Hepatocyte (in vitro differentiated cells): ENCODE measurements at regions not wholly inside any gene's neighbourhood (a gene's known extent, or its start where the extent isn't known, plus 50 kb on each side); places are given as distances from the start of the nearest gene placed in this dataset.

Experiments
- CTCF ChIP-seq: fragments of 200-600 bp; sonication (generic); IDR thresholded peaks from 2 replicates; pipeline ENCODE4 v1.5.1; 2016; ENCODE audit warnings: antibody characterized with exemption, mild to moderate bottlenecking; ENCODE audit not compliant: poor library complexity
- EZH2phosphoT487 ChIP-seq: fragments of 200-600 bp; sonication (generic); IDR thresholded peaks from one replicate; pipeline ENCODE4 v1.6.1; 2018; ENCODE audit warnings: antibody characterized with exemption, mild to moderate bottlenecking, low read depth, moderate library complexity; ENCODE audit not compliant: unreplicated experiment, severe bottlenecking

DNA sequence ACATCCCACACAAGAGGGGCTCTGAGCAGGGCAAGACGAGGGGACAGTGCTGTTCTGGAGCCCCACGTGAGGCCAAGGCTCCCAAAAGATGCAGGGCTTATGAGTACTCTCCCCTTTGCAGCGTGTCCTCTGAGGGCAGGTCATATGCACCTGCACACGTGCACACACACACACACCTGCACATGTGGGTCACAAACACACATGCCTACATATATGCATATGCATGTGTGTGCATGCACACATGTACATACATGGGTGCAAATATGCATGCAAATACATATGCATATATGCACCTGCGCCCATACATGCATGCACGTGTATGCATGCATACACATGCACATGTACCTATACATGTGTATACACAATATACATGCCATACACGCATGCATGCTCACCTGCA is 197.9 kb downstream of the NPHP4 start:
- no peak for TF ChIP-seq CTCF
- TF ChIP-seq EZH2phosphoT487, result no peak
